Suprapubic skin (tissue), 3 donors: ENCODE measurements at regions not wholly inside any gene's neighbourhood (a gene's known extent, or its start where the extent isn't known, plus 50 kb on each side); places are given as distances from the start of the nearest gene placed in this dataset.

ENCODE experiments used
- CTCF ChIP-seq, 2 donors: fragments of 200-600 bp in 1 of 2; fragments of 450-650 bp in 1 of 2; sonication (generic) in 1 of 2; IDR thresholded peaks; one replicate each; pipeline ENCODE4 v1.5.1; 2016 to 2019; ENCODE audit warnings: antibody characterized with exemption in 2 of 2, mild to moderate bottlenecking in 1 of 2, moderate library complexity in 1 of 2
- POLR2A ChIP-seq, 2 donors: fragments of 450-650 bp; IDR thresholded peaks; one replicate each; pipeline ENCODE4 v1.6.1; 2017; ENCODE audit warnings: antibody characterized with exemption in 2 of 2, mild to moderate bottlenecking in 2 of 2, moderate library complexity in 2 of 2

- TF ChIP-seq POLR2A (IDR thresholded peaks at IDR 0.05) (no peak), CTCF (IDR thresholded peaks at IDR 0.05) (no peak)
Measured at GRCh38 chr2:111636905-111637304, 247.1 kb downstream of the ANAPC1 start.
